ENCODE measurements at regions not wholly inside any gene's neighbourhood (a gene's known extent, or its start where the extent isn't known, plus 50 kb on each side); places are given as distances from the start of the nearest gene placed in this dataset.

DNA sequence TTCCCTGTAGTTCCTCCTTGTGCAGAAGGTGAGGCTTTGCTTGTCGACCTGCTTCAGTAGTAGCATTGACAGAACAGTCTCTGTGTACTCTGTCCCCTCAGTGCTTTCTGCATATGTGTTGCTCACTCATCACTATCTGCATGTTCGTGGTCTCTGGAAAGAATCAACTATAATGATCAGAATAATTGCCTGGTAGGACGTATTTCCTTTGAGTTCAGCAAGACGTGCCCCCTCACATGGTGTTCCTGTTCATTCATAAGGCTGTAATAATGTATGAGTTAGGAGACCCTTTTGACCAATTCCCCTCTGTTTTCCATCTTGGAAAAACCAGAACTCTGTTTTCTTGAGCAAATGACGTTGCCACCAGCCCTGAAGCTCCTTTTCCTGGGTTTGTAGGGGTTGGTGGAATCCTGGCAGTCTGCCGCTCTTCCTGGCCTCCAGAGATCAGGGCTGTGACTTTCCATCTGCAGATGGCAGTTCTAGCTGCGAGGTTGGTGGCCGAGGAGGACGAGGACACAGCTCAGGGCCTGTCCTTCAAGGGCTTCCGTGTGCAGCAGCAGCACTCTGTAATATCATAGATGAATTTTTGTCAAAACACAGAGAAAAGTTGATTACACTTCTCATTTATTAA lies 61.9 kb downstream of the EXOSC2 start:
- intact Hi-C loops (cut with micrococcal nuclease) = no loop called here

DNA sequence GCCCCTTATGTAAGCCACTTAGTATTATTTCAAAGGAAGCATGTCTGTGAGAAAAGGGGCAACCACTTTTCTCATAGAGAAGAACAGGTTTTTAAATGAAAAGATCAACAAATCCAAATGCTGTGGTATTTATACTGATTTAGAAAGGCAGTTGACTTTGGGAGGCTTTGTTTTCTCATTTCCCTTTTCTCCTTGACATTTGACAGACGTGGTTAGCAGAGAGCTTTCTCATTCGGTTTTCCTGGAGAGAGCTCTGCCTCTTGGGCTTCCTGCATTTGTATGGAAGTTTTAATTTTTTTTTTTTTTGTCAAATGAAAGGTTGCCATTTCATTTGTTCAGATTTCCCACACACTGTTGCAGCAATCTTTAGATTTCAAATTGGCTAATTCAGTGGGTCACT lies 62.5 kb downstream of the EXOSC2 start:
- intact Hi-C loops (cut with micrococcal nuclease) = no loop called here

- intact Hi-C loops (cut with micrococcal nuclease) = no loop called here
These were observed 63.0 kb downstream of the EXOSC2 start for GRCh38 chr9:130756455-130757152.

- intact Hi-C loops (cut with micrococcal nuclease) = no loop called here
These were observed 66.2 kb downstream of the EXOSC2 start for GRCh38 chr9:130759738-130760137.

DNA sequence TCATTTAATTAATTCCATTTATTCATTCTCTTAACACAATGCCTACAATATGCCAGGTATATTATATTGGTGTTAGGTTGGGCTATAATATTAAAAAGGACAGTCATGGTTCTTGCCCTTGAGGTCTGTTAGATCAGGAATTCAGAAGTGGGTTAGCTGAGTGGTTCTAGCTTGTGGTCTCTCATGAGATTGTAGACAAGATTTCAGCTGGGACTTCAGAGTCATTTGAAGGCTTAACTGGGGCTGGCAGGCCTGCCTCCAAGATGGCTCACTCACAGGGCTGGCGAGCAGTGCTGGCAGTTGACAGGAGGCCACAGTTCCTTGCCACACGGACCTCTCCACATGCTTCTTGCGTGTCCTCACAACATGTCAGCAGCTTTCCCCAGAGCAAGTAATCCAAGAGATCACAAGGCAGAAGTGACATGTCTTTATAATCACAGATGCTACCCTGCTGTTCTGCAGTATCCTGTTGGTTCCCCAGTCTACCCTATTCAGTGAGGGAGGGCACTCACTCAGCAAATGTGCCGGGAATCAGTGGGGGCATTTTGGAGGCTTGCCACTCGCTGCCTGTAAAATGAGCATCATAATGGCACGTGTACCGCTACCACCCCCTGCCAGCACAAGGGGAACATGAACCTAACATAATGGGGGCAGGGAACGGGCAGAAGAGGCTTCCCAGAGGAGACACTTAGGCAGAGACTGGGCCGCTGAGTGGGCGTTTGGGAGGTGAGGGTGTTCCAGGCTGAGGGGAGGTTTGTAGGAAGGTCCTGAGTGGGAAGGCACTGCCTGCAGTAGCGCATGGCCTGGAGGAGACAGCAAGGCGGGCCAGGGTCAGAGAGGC lies 70.0 kb downstream of the EXOSC2 start:
- intact Hi-C loops (cut with micrococcal nuclease) = no loop called here

GRCh38 chr9:130765137-130766020 lies 69.7 kb upstream of the ABL1 start:
- intact Hi-C loops (cut with micrococcal nuclease) = no loop called here

DNA sequence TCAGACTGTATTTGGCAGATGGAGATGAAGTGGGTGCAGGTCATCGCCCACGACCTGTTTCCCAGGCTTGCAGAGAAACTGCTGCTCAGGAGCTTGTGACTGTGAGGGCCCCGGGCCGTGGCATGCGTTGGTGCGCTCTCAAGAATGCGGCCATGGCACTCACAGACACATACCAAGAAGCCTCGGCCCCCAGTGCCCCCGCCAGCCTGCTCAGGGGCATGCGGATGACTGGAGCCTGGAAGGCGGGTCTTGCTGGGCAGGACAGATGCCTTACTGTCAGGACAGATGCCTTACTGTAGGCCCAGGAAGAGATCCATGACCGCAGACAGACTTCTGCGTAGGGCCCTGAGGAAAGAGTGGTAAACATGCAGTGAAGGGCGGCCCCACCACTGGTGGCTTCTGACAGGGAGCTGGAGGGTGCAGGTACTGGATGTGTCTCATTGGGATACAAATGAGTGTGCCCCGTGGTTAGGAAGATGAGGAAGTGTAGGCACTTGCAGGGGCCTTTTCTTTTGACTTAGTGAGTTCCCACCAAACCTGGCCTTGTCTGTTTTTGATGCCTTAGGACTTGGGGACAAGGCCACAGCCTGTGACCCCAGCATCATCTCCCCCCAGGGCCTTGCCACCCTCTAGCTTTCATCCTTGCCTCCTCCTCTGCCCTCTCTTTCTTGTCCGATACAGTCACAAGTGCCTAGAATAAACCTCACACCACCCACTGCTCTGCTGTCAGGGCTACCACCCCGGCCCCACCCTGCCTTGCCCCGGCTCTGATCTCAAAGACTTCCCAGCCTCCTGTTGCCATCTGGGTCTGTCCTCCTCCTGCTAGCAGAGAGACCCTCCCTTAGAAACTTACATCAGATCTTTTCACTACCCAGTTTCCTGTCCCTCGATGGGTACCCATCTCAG lies 68.8 kb upstream of the ABL1 start:
- intact Hi-C loops (cut with micrococcal nuclease) = no loop called here

GRCh38 chr9:130766927-130767307 lies 68.1 kb upstream of the ABL1 start:
- intact Hi-C loops (cut with micrococcal nuclease) = no loop called here

- intact Hi-C loops (cut with micrococcal nuclease) = no loop called here
These were observed 66.8 kb upstream of the ABL1 start for GRCh38 chr9:130768265-130768664.

GRCh38 chr9:130768891-130769403 lies 66.1 kb upstream of the ABL1 start:
- intact Hi-C loops (cut with micrococcal nuclease) = no loop called here

- intact Hi-C loops (cut with micrococcal nuclease) = loop anchor here (1.0 to 10.0 kb wide), 2 partner anchors 93 to 175 kb away; no protein-coding TSS in a partner anchor
These were observed 65.0 kb upstream of the ABL1 start for GRCh38 chr9:130770093-130770492.

GRCh38 chr9:130770679-130771442 lies 64.2 kb upstream of the ABL1 start:
- intact Hi-C loops (cut with micrococcal nuclease) = loop anchor here (1.0 to 10.0 kb wide), 2 partner anchors 92 to 174 kb away; no protein-coding TSS in a partner anchor

GRCh38 chr9:130772185-130772584 lies 62.9 kb upstream of the ABL1 start:
- intact Hi-C loops (cut with micrococcal nuclease) = loop anchor here (10.0 kb wide), 1 partner anchor 173 kb away; no protein-coding TSS in a partner anchor

- intact Hi-C loops (cut with micrococcal nuclease) = loop anchor here (10.0 kb wide), 1 partner anchor 171 kb away; no protein-coding TSS in a partner anchor
These were observed 60.9 kb upstream of the ABL1 start for GRCh38 chr9:130774183-130774582.

GRCh38 chr9:130775336-130775991 lies 59.6 kb upstream of the ABL1 start:
- intact Hi-C loops (cut with micrococcal nuclease) = loop anchor here (10.0 kb wide), 1 partner anchor 169 kb away; no protein-coding TSS in a partner anchor

DNA sequence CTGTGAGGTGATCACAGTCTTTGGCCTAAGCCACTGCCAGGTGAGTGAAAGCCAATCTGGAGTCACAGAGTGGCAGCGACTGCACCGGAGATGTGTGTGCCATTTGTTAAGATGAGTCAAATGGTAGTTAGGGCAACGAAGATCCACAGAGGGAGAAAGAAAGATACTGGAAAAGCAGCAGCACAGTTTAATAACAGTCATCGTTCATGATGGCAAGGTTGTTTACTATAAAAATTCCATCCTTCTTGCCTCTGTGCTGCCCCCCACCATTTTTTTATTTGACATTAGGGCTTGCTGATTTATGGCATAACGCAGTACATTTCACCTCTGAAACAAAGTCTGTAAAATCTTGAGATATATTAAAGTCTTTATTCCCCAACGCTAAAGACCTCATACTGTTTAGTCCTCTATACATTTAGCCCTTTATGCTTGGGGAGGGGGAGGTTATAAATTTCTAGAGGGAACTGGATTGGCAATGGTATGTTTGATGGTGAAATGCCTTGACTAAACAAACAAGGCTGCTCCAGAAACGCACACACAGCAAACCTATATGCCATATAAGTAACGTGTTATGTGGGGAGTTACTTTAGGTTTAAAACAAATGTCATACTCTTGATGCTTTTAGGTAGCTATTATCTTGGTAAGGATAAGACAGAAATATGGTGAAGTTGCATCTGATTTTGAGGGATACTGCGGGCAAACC lies 55.8 kb upstream of the ABL1 start:
- intact Hi-C loops (cut with micrococcal nuclease) = loop anchor here (10.0 kb wide), 1 partner anchor 165 kb away; no protein-coding TSS in a partner anchor

DNA sequence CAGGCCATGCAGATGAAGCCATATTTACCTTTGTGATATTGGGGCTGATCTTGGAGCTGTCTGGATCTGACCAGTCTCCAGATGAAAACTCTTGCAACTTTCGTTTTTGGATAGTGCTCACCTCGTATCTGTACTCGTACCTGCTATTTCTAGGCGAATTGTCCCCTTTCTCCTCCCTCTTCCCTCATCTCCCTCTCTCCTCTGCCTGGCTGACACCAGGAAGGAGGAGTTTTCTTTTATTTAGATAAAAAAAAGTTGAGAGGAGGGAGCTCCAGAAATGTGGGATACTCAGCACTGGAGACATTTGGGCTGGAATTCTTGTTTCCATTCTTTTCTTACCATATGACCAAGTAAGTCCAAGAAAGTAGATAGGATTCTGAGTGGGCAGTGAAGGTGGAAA lies 54.6 kb upstream of the ABL1 start:
- intact Hi-C loops (cut with micrococcal nuclease) = no loop called here
